Spleen (tissue), 11 donors: ENCODE measurements at regions not wholly inside any gene's neighbourhood (a gene's known extent, or its start where the extent isn't known, plus 50 kb on each side); places are given as distances from the start of the nearest gene placed in this dataset.

Experiments
- DNase-seq: peaks from one replicate; pipeline ENCODE4 v3.0.0-alpha.2; 2020
- H3K27ac ChIP-seq, 8 donors: fragments of 200-600 bp; sonication (generic) in 7 of 8; 1 replicate in 4 of 8; 2 replicates in 4 of 8; pipeline versions ENCODE4 v1.5.0 to v1.8.0; 2016 to 2021; ENCODE audit warnings: inconsistent platforms in 4 of 8, mild to moderate bottlenecking in 4 of 8, moderate library complexity in 1 of 8
- H3K27me3 ChIP-seq, 7 donors: fragments of 200-600 bp; sonication (generic) in 6 of 7; replicated peaks in 1 of 7; 1 replicate in 4 of 7; 2 replicates in 3 of 7; pipeline versions ENCODE4 v1.5.0 to v1.8.0; 2016 to 2021; ENCODE audit warnings: inconsistent platforms in 3 of 7, mild to moderate bottlenecking in 1 of 7
- H3K36me3 ChIP-seq, 6 donors: fragments of 200-600 bp; sonication (generic) in 5 of 6; 1 replicate in 4 of 6; 2 replicates in 2 of 6; pipeline versions ENCODE4 v1.5.0 to v1.8.0; 2016 to 2021; ENCODE audit warnings: inconsistent platforms in 2 of 6
- H3K4me1 ChIP-seq, 6 donors: fragments of 200-600 bp; sonication (generic) in 5 of 6; 1 replicate in 3 of 6; 2 replicates in 3 of 6; pipeline versions ENCODE4 v1.5.0 to v1.8.0; 2016 to 2021; ENCODE audit warnings: inconsistent platforms in 3 of 6
- H3K4me3 ChIP-seq, 8 donors: fragments of 200-600 bp; sonication (generic) in 7 of 8; 1 replicate in 4 of 8; 2 replicates in 4 of 8; pipeline versions ENCODE4 v1.5.0 to v1.8.0; 2016 to 2021; ENCODE audit warnings: inconsistent platforms in 4 of 8, mild to moderate bottlenecking in 4 of 8, moderate library complexity in 2 of 8
- H3K9me3 ChIP-seq, 8 donors: fragments of 200-600 bp; sonication (generic) in 7 of 8; 1 replicate in 4 of 8; 2 replicates in 4 of 8; pipeline versions ENCODE4 v1.5.0 to v1.8.0; 2016 to 2021; ENCODE audit warnings: inconsistent platforms in 4 of 8
- CTCF ChIP-seq, 11 experiments: fragments of 200-600 bp in 7 of 11; fragments of 450-650 bp in 4 of 11; sonication (generic) in 4 of 11; IDR thresholded peaks in 8 of 11; conservative IDR thresholded peaks in 3 of 11; 1 replicate in 7 of 11; 2 replicates in 4 of 11; pipeline versions ENCODE4 v1.4.0 to v1.8.0; 2016 to 2021; ENCODE audit warnings: antibody characterized with exemption in 11 of 11, inconsistent platforms in 4 of 11, mild to moderate bottlenecking in 1 of 11
- POLR2A ChIP-seq, 3 donors: fragments of 450-650 bp; IDR thresholded peaks; one replicate each; pipeline ENCODE4 v1.5.1; 2017; ENCODE audit warnings: antibody characterized with exemption in 3 of 3, mild to moderate bottlenecking in 1 of 3
- POLR2AphosphoS5 ChIP-seq, 3 donors: sonication (generic); formaldehyde crosslinking; IDR thresholded peaks; one replicate each; pipeline ENCODE4 v1.5.1; 2017; ENCODE audit warnings: antibody characterized with exemption in 3 of 3
- WGBS, 5 donors: extraction: QIAGEN DNeasy Blood & Tissue Kit in 3 of 5; methylation state at CpG; one replicate each; pipeline versions ENCODE4 v1.1.5 to v1.1.7; 2013 to 2018; 5-methylcytosine and 5-hydroxymethylcytosine counted together
- intact Hi-C: fragments of 100-400 bp; cut with DNase I; formaldehyde crosslinking; loops from one replicate; pipeline ENCODE4 v1.15.0; 2023; ENCODE audit warnings: low total_unique reads
- donor health status: healthy with polysubstance abuse.
- donor health status: DM: no; HTN: no; CAD: no; lungs with moderate emphysema.
- donor health status: DM: no; HTN: no; CAD: no.
- donor health status: Bipolar disorder and iron deficiency.
- donor health status: healthy.
- donor health status: DM: no; HTN: no; CAD: no.
- donor health status: DM: yes; HTN: yes; CAD: no.

- Histone ChIP-seq H3K27me3 (no peaks in the 10 kb centered on the region), H3K9me3 (peaks cover 0 to 6% (median 0%) of the 10 kb centered on the region in 8 donors), H3K4me3 (no peak overlapping the region), H3K36me3 (no peaks in the 10 kb centered on the region), H3K27ac (no peak overlapping the region), H3K4me1 (no peaks in the 10 kb centered on the region)
- DNase-seq: no peak
- TF ChIP-seq POLR2AphosphoS5 (IDR thresholded peaks at IDR 0.05): no peak
- no peak for TF ChIP-seq POLR2A (IDR thresholded peaks at IDR 0.05)
- no peak for TF ChIP-seq CTCF (IDR thresholded peaks at IDR 0.05 in 8 of 11, conservative IDR thresholded peaks at IDR 0.05 in 3 of 11)
- intact Hi-C loops: no loop called here
- 75 to 81% (median 79%) methylated on average over 4 of the region's 4 CpGs for WGBS, 5 donors
These were observed 433.2 kb upstream of the ADAMTS5 start for GRCh38 chr21:27400045-27400444.

DNA sequence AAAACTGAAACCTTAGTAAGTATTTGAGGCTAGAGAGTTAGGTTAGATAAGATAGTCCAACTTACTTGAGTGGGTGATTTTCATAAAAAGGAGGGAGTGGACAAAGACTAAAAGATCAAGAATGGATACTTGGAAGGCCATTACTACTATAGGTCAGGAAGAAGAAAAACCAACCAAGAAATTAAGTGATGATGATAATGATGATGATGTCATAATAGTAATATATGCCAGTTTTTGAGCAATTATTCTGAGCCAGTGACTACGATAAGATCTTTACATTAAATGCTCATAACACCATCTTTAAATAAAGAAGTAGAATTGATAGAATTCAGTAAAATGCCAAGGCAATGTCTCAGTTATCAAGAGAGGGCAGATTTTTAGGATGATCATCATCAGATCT, 430.7 kb upstream of the ADAMTS5 start:
- Histone ChIP-seq H3K4me3 (no peak overlapping the region), H3K9me3 (peaks cover 0 to 6% (median 0%) of the 10 kb centered on the region in 8 donors), H3K36me3 (no peaks in the 10 kb centered on the region), H3K27ac (no peak overlapping the region), H3K27me3 (no peaks in the 10 kb centered on the region), H3K4me1 (no peaks in the 10 kb centered on the region)
- no peak for DNase-seq
- TF ChIP-seq CTCF (IDR thresholded peaks at IDR 0.05 in 8 of 11, conservative IDR thresholded peaks at IDR 0.05 in 3 of 11): no peak
- no peak for TF ChIP-seq POLR2A (IDR thresholded peaks at IDR 0.05)
- TF ChIP-seq POLR2AphosphoS5 (IDR thresholded peaks at IDR 0.05): no peak
- intact Hi-C loops: no loop called here
- 86 to 100% (median 95%) methylated on average over 1 of the region's 1 CpG for WGBS, 5 donors

DNA sequence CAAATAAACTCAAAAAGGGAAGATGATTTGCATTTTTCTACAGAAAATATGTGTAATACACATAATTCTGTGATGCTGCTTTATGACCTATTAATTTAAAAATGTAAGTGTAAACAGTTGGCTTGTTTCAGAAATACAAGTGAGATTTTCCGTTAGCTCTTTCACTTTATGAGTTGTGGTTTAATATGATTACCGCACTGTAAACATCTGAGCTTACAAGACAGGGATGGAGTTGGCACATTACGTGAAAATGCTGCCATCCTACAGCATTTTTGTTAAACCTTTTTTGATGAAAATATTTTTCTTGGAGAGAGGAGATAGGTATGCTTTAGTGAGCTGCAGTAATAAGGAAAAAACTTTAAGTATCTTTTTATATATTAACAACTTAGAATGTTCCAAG, 426.8 kb upstream of the ADAMTS5 start:
- intact Hi-C loops: no loop called here
- Histone ChIP-seq H3K4me1 (no peaks in the 10 kb centered on the region), H3K9me3 (no peaks in the 10 kb centered on the region), H3K4me3 (no peak overlapping the region), H3K27me3 (no peaks in the 10 kb centered on the region), H3K36me3 (no peaks in the 10 kb centered on the region), H3K27ac (no peak overlapping the region)
- WGBS, 5 donors: 79 to 89% (median 85%) methylated on average over 3 of the region's 3 CpGs
- DNase-seq: no peak
- TF ChIP-seq POLR2A (IDR thresholded peaks at IDR 0.05) (no peak), CTCF (IDR thresholded peaks at IDR 0.05 in 8 of 11, conservative IDR thresholded peaks at IDR 0.05 in 3 of 11) (no peak), POLR2AphosphoS5 (IDR thresholded peaks at IDR 0.05) (no peak)

DNA sequence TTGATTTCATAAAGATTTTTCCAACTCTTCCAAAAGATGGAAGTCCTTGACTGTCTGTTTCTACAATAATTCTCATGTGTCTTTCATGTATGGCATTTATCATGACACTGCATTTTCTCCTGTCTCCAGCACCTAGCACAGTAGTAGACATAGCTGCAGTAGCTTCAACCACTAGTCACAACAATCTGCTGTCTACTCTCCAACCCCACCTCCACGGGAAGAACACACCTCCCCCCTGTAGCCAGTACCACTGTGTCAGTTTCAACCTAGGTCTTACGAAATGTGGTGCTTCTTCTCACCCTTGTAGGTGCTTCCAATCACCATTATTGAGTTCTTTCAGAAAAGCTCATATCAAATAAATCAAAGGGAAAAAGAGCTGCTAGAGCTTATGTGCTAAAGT, 425.1 kb upstream of the ADAMTS5 start:
- TF ChIP-seq POLR2AphosphoS5 (IDR thresholded peaks at IDR 0.05) (no peak), POLR2A (IDR thresholded peaks at IDR 0.05) (no peak), CTCF (IDR thresholded peaks at IDR 0.05 in 8 of 11, conservative IDR thresholded peaks at IDR 0.05 in 3 of 11) (no peak)
- no peaks in the 10 kb centered on the region for H3K27me3 ChIP-seq
- no peaks in the 10 kb centered on the region for H3K36me3 ChIP-seq
- no peak overlapping the region for H3K4me3 ChIP-seq
- 63 to 88% (median 71%) methylated on average over 2 of the region's 2 CpGs for WGBS, 5 donors
- H3K4me1 ChIP-seq: no peaks in the 10 kb centered on the region
- intact Hi-C loops: no loop called here
- H3K27ac ChIP-seq: no peak overlapping the region
- no peaks in the 10 kb centered on the region for H3K9me3 ChIP-seq
- DNase-seq: no peak
